SK-N-SH (cell line): ENCODE measurements at regions not wholly inside any gene's neighbourhood (a gene's known extent, or its start where the extent isn't known, plus 50 kb on each side); places are given as distances from the start of the nearest gene placed in this dataset.

ENCODE experiments used
- CTCF ChIP-seq: fragments of 200-600 bp; sonication (generic); IDR thresholded peaks from 2 replicates; pipeline ENCODE4 v1.6.1; 2017; ENCODE audit warnings: antibody characterized with exemption, mild to moderate bottlenecking, moderate library complexity
- FOXJ3 ChIP-seq: sonication (generic); formaldehyde crosslinking; IDR thresholded peaks from 2 replicates; pipeline ENCODE4 v1.5.1; 2020; ENCODE audit warnings: mild to moderate bottlenecking, missing genetic modification reagents
- PBX3 ChIP-seq: IDR thresholded peaks from 2 replicates; pipeline ENCODE4; 2012
- POLR2AphosphoS5 ChIP-seq: IDR thresholded peaks from 2 replicates; pipeline ENCODE4 v1.6.1; 2012; ENCODE audit warnings: low read depth, low read length

GRCh38 chr7:10536561-10536960 lies 437.1 kb upstream of the PHF14 start:
- TF ChIP-seq POLR2AphosphoS5, result no peak
- TF ChIP-seq CTCF, result no peak
- TF ChIP-seq FOXJ3 (CRISPR knock-in tag), result no peak
- no peak for TF ChIP-seq PBX3
